Stimulated activated CD4-positive, alpha-beta T cell treated with anti-CD3 and anti-CD28 coated beads, Interleukin-15, amount 100 ng/mL, for 1 hour (primary cell): ENCODE measurements at regions not wholly inside any gene's neighbourhood (a gene's known extent, or its start where the extent isn't known, plus 50 kb on each side); places are given as distances from the start of the nearest gene placed in this dataset.
"Not testable (repeated sequence)": the region's sequence is repeated elsewhere in the genome, so short reads cannot be mapped to it uniquely, and the experiment has no call there.

Experiments used
- DNase-seq, 2 donors: peaks; one replicate each; pipeline ENCODE4 v3.0.0-alpha.2; 2020; ENCODE audit warnings: low read depth in 1 of 2, low spot score in 1 of 2

- no peak for DNase-seq
Observed at GRCh38 chr6:97347111-97347510, 64.1 kb upstream of the MMS22L start.

- DNase-seq = no peak
Observed at GRCh38 chr6:97361286-97361685, 78.3 kb upstream of the MMS22L start.

GRCh38 chr6:97364327-97364726, 81.3 kb upstream of the MMS22L start:
- no peak for DNase-seq

- not testable (repeated sequence) for DNase-seq
Observed at GRCh38 chr6:97382071-97382470, 99.1 kb upstream of the MMS22L start.

GRCh38 chr6:97392735-97393134, 109.7 kb upstream of the MMS22L start:
- no peak for DNase-seq

GRCh38 chr6:97394160-97394748, 111.2 kb upstream of the MMS22L start:
- DNase-seq = peak in 1 of 2 donors; percentile 2

- DNase-seq = no peak
Observed at GRCh38 chr6:97396880-97397279, 113.9 kb upstream of the MMS22L start.

GRCh38 chr6:97399208-97399607, 116.2 kb upstream of the MMS22L start:
- DNase-seq = no peak

- no peak for DNase-seq
Observed at GRCh38 chr6:97401533-97401932, 118.5 kb upstream of the MMS22L start.

GRCh38 chr6:97405818-97406409, 122.9 kb upstream of the MMS22L start:
- no peak for DNase-seq

GRCh38 chr6:97406633-97407032, 123.6 kb upstream of the MMS22L start:
- no peak for DNase-seq

- no peak for DNase-seq
Observed at GRCh38 chr6:97411610-97412009, 128.6 kb upstream of the MMS22L start.

GRCh38 chr6:97412511-97412910, 129.5 kb upstream of the MMS22L start:
- no peak for DNase-seq

GRCh38 chr6:97422171-97422570, 139.2 kb upstream of the MMS22L start:
- DNase-seq = no peak

GRCh38 chr6:97423190-97423589, 140.2 kb upstream of the MMS22L start:
- no peak for DNase-seq

- no peak for DNase-seq
Observed at GRCh38 chr6:97427648-97428047, 144.6 kb upstream of the MMS22L start.

- DNase-seq = no peak
Observed at GRCh38 chr6:97437087-97437486, 154.1 kb upstream of the MMS22L start.

- DNase-seq = no peak
Observed at GRCh38 chr6:97438011-97438671, 155.1 kb upstream of the MMS22L start.

- DNase-seq = no peak
Observed at GRCh38 chr6:97440590-97441176, 157.7 kb upstream of the MMS22L start.

GRCh38 chr6:97443408-97444080, 160.5 kb upstream of the MMS22L start:
- no peak for DNase-seq

- DNase-seq = no peak
Observed at GRCh38 chr6:97445407-97445806, 162.4 kb upstream of the MMS22L start.

GRCh38 chr6:97449444-97449966, 166.5 kb upstream of the MMS22L start:
- no peak for DNase-seq
